ENCODE measurements at regions not wholly inside any gene's neighbourhood (a gene's known extent, or its start where the extent isn't known, plus 50 kb on each side); places are given as distances from the start of the nearest gene placed in this dataset.
"Not testable (repeated sequence)": the region's sequence is repeated elsewhere in the genome, so short reads cannot be mapped to it uniquely, and the experiment has no call there.

- FAIRE-seq (no peak), DNase-seq (ENCODE audit: insufficient read length, low spot score) (no peak)
Measured at GRCh38 chr11:24408202-24408601, 88.7 kb upstream of the LUZP2 start.

DNA sequence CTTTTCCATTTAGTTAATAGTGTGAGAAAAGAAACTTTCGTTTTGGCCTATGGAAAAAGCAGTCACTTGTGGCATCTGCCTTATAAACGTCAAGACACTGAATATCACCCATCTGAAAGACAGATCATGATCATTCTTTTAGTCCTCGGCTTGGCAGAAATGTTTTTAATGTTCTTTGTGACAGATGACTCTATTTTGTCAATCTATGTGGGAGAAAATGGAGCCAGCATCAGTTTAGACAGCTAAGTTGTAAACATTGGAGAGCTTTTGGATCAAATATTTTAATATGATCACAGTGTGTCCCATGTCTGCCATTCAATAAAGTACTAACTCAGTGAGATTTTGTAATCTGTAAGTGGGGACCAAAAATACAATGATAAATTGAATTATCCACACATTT is 85.1 kb upstream of the LUZP2 start:
- no peak for FAIRE-seq
- no peak for DNase-seq (ENCODE audit: insufficient read length, low spot score)
- TF ChIP-seq, protein P1, sequence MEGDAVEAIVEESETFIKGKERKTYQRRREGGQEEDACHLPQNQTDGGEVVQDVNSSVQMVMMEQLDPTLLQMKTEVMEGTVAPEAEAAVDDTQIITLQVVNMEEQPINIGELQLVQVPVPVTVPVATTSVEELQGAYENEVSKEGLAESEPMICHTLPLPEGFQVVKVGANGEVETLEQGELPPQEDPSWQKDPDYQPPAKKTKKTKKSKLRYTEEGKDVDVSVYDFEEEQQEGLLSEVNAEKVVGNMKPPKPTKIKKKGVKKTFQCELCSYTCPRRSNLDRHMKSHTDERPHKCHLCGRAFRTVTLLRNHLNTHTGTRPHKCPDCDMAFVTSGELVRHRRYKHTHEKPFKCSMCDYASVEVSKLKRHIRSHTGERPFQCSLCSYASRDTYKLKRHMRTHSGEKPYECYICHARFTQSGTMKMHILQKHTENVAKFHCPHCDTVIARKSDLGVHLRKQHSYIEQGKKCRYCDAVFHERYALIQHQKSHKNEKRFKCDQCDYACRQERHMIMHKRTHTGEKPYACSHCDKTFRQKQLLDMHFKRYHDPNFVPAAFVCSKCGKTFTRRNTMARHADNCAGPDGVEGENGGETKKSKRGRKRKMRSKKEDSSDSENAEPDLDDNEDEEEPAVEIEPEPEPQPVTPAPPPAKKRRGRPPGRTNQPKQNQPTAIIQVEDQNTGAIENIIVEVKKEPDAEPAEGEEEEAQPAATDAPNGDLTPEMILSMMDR (IDR thresholded peaks at IDR 0.05; ENCODE audit: insufficient read depth, missing control alignments): no peak

More at GRCh38 chr11:24408202-24408601, 88.7 kb upstream of the LUZP2 start:
- TF ChIP-seq, protein P1 (IDR thresholded peaks at IDR 0.05; ENCODE audit: insufficient read depth, missing control alignments): no peak

- TF ChIP-seq, protein P1 (IDR thresholded peaks at IDR 0.05; ENCODE audit: insufficient read depth, missing control alignments): no peak
- FAIRE-seq (no peak), DNase-seq (ENCODE audit: insufficient read length, low spot score) (no peak)
Measured at GRCh38 chr11:24412722-24413121, 84.1 kb upstream of the LUZP2 start.

DNA sequence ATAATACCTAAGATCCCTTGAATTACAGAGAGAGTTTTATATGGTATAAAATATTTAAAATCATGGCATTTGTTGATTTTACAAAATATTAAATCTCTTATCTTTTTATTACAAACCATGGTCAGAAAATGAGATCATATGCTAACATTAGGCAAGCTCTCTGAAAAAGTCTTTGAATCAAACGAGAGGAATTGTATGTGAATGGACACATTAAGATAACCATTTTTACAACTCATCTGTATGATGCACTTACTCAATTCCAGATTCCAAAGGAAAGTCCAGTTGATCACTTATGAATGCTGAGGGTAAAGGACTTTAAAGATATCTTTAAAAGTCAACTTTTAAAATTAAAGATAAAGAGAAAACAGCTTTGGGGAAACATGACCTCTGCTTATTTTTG is 83.5 kb upstream of the LUZP2 start:
- DNase-seq (ENCODE audit: insufficient read length, low spot score) (no peak), FAIRE-seq (no peak)
- TF ChIP-seq, protein P1 (IDR thresholded peaks at IDR 0.05; ENCODE audit: insufficient read depth, missing control alignments): no peak

DNA sequence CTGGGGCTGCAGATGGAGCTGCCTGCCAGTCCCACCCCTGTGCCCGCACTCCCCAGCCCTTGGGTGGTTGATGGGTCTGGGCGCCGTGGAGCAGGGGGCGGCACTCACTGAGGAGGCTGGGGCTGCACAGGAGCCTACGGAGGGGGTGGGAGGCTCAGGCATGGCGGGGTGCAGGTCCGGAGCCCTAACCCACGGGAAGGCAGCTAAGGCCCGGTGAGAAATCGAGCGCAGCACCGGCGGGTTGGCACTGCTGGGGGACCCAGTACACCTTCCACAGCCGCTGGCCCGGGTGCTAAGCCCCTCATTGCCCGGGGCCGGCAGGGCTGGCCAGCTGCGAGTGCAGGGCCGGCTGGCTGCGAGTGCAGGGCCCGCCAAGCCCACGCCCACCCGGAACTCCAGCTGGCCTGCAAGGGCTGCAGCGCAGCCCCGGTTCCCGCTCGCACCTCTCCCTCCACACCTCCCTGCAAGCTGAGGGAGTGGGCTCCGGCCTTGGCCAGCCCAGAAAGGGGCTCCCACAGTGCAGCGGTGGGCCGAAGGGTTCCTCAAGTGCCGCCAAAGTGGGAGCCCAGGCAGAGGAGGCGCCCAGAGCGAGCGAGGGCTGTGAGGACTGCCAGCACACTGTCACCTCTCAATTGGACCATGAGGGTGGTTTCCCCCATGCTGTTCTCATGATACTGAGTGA is 80.8 kb upstream of the LUZP2 start:
- not testable (repeated sequence) for DNase-seq (ENCODE audit: insufficient read length, low spot score); FAIRE-seq

DNA sequence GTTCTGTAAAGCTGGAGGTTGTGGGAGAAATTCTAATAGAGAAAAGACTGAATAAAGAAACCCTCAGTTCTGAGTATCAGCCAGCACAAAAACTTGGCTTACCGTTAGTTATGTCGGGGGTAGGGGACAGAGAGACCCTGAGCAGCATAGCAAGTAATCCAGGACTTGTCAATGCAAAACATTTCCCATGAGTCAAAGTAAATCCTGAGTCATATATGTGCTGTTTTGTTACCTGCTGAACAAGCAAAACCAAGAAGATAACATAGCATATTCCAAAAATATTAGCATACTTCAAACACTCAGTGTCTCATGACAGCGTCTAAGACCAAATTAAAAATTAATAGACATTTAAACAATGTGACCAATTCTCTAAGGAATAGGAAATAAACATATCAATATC is 75.1 kb upstream of the LUZP2 start:
- TF ChIP-seq, protein P1 (IDR thresholded peaks at IDR 0.05; ENCODE audit: insufficient read depth, missing control alignments): no peak
- no peak for DNase-seq (ENCODE audit: insufficient read length, low spot score)
- no peak for FAIRE-seq

DNA sequence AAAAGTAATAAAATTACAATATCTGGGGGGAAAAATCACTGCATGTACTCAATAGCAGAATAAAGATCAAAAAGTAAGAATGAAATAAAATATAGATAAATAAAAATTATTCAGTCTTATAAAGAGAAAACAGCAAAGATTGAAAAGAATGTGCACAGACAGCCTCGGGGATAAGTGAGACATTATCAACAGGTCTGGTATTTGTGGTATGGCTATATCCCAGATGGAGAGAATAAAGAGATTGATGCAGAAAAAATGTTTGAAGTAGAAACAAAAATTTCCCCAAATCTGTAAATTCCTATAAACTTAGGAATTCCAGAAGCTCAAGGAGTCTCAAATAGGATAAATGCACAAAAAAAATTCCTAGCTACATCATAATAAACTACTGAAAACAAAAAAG is 74.5 kb upstream of the LUZP2 start:
- DNase-seq (ENCODE audit: insufficient read length, low spot score) (no peak), FAIRE-seq (no peak)
- TF ChIP-seq, protein P1 (IDR thresholded peaks at IDR 0.05; ENCODE audit: insufficient read depth, missing control alignments): no peak

DNA sequence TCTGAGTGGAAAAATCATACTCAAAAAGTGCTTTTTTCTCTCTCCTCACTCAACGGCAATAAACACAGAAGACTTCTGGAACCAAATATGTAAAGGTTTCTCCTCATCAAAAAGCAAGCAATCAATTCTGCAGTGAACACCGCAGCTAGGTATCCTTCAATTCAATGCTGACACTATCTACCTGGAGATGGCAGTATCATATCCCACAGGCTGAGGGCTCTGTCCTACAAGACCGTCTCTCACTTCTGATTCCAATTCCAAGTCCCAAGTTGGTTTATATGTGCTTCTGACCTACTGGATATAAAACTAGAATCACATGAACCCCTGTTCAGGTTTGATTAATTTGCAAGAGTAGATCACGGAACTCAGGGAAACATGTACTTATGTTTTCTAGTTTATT is 59.7 kb upstream of the LUZP2 start:
- FAIRE-seq: no peak

More for the DNA sequence above, 59.7 kb upstream of the LUZP2 start:
- no peak for DNase-seq (ENCODE audit: insufficient read length, low spot score)
- TF ChIP-seq, protein P1 (IDR thresholded peaks at IDR 0.05; ENCODE audit: insufficient read depth, missing control alignments): no peak

Data from D721Med (cell line).